M059J (cell line): ENCODE measurements at regions not wholly inside any gene's neighbourhood (a gene's known extent, or its start where the extent isn't known, plus 50 kb on each side); places are given as distances from the start of the nearest gene placed in this dataset.
"Not testable (repeated sequence)": the region's sequence is repeated elsewhere in the genome, so short reads cannot be mapped to it uniquely, and the experiment has no call there.

Experiments used
- DNase-seq: peaks from one replicate; pipeline ENCODE4 v3.0.0-alpha.2; 2012; ENCODE audit warnings: low read depth

- DNase-seq = peak; percentile 9
Measured at GRCh38 chr14:71536015-71536740, 396.1 kb upstream of the RGS6 start.

- no peak for DNase-seq
Measured at GRCh38 chr14:71536927-71537772, 395.1 kb upstream of the RGS6 start.

GRCh38 chr14:71538288-71538687 lies 393.9 kb upstream of the RGS6 start:
- no peak for DNase-seq

GRCh38 chr14:71538938-71539649 lies 393.1 kb upstream of the RGS6 start:
- no peak for DNase-seq

- no peak for DNase-seq
Measured at GRCh38 chr14:71539650-71540285, 392.5 kb upstream of the RGS6 start.

- DNase-seq = no peak
Measured at GRCh38 chr14:71541271-71541670, 391.0 kb upstream of the RGS6 start.

- no peak for DNase-seq
Measured at GRCh38 chr14:71541973-71542690, 390.1 kb upstream of the RGS6 start.

GRCh38 chr14:71549421-71550050 lies 382.7 kb upstream of the RGS6 start:
- DNase-seq = no peak

GRCh38 chr14:71550367-71550766 lies 381.9 kb upstream of the RGS6 start:
- DNase-seq = no peak

GRCh38 chr14:71551291-71551950 lies 380.8 kb upstream of the RGS6 start:
- DNase-seq = peak; percentile 67

- DNase-seq = no peak
Measured at GRCh38 chr14:71552809-71553208, 379.4 kb upstream of the RGS6 start.

GRCh38 chr14:71553779-71554178 lies 378.4 kb upstream of the RGS6 start:
- DNase-seq = no peak

GRCh38 chr14:71554323-71554722 lies 377.9 kb upstream of the RGS6 start:
- no peak for DNase-seq

- no peak for DNase-seq
Measured at GRCh38 chr14:71554959-71555612, 377.1 kb upstream of the RGS6 start.

- DNase-seq = peak; percentile 58
Measured at GRCh38 chr14:71555654-71556559, 376.3 kb upstream of the RGS6 start.

- DNase-seq = no peak
Measured at GRCh38 chr14:71556730-71557129, 375.5 kb upstream of the RGS6 start.

GRCh38 chr14:71557351-71557750 lies 374.9 kb upstream of the RGS6 start:
- DNase-seq = no peak

- not testable (repeated sequence) for DNase-seq
Measured at GRCh38 chr14:71558943-71559342, 373.3 kb upstream of the RGS6 start.

- DNase-seq = no peak
Measured at GRCh38 chr14:71560751-71561150, 371.5 kb upstream of the RGS6 start.
